SK-N-SH treated with all-trans-retinoic acid at 6 μM for 48 hours (cell line): ENCODE measurements at regions not wholly inside any gene's neighbourhood (a gene's known extent, or its start where the extent isn't known, plus 50 kb on each side); places are given as distances from the start of the nearest gene placed in this dataset.
"Not testable (repeated sequence)": the region's sequence is repeated elsewhere in the genome, so short reads cannot be mapped to it uniquely, and the experiment has no call there.

Source experiments
- ATAC-seq: fragments of 200-7000 bp; cut with Tn5 transposase; 3 replicates; pipeline ENCODE4 v1.9.1; 2020; ENCODE audit warnings: mild to moderate bottlenecking, moderate library complexity
- ARNTL ChIP-seq: fragments of 450-650 bp; formaldehyde crosslinking; IDR thresholded peaks from 2 replicates; pipeline ENCODE4 v1.5.0; 2020; ENCODE audit warnings: low read depth, mild to moderate bottlenecking, moderate library complexity, borderline replicate concordance
- BACH2 ChIP-seq: fragments of 250-450 bp; sonication (Bioruptor Pico); IDR thresholded peaks from 2 replicates; pipeline ENCODE4 v1.9.0; 2021; ENCODE audit warnings: mild to moderate bottlenecking, borderline replicate concordance
- CREB5 ChIP-seq: fragments of 250-450 bp; sonication (Bioruptor Pico); IDR thresholded peaks from 2 replicates; pipeline ENCODE4 v1.5.1; 2020; ENCODE audit warnings: low read depth, mild to moderate bottlenecking, moderate library complexity
- ESRRG ChIP-seq: fragments of 250-450 bp; sonication (Bioruptor Pico); IDR thresholded peaks from 2 replicates; pipeline ENCODE4 v1.6.1; 2021; ENCODE audit warnings: mild to moderate bottlenecking
- GLIS3 ChIP-seq: fragments of 250-450 bp; sonication (Bioruptor Pico); IDR thresholded peaks from 2 replicates; pipeline ENCODE4 v1.5.0; 2020; ENCODE audit warnings: mild to moderate bottlenecking, moderate library complexity
- ISL1 ChIP-seq: fragments of 250-450 bp; sonication (Bioruptor Pico); IDR thresholded peaks from 2 replicates; pipeline ENCODE4 v2.1.2; 2022; ENCODE audit warnings: mild to moderate bottlenecking, moderate library complexity
- OSR1 ChIP-seq: fragments of 250-450 bp; sonication (Bioruptor Pico); IDR thresholded peaks from 2 replicates; pipeline ENCODE4 v1.8.0; 2022; ENCODE audit warnings: moderate library complexity, mild to moderate bottlenecking, inconsistent platforms
- PATZ1 ChIP-seq: fragments of 250-450 bp; sonication (Bioruptor Pico); IDR thresholded peaks from 2 replicates; pipeline ENCODE4 v1.8.0; 2020; ENCODE audit warnings: mild to moderate bottlenecking, moderate library complexity, borderline replicate concordance
- POU6F1 ChIP-seq: fragments of 250-450 bp; sonication (Bioruptor Pico); IDR thresholded peaks from 2 replicates; pipeline ENCODE4 v1.8.0; 2021; ENCODE audit warnings: low read depth, mild to moderate bottlenecking, moderate library complexity, borderline replicate concordance
- PPARA ChIP-seq: fragments of 250-450 bp; sonication (Bioruptor Pico); IDR thresholded peaks from 2 replicates; pipeline ENCODE4 v1.5.0; 2020; ENCODE audit warnings: mild to moderate bottlenecking, borderline replicate concordance
- RARB ChIP-seq: fragments of 250-450 bp; sonication (Bioruptor Pico); IDR thresholded peaks from 2 replicates; pipeline ENCODE4 v1.8.0; 2021; ENCODE audit warnings: mild to moderate bottlenecking, moderate library complexity
- SNAI2 ChIP-seq: fragments of 250-450 bp; sonication (Bioruptor Pico); IDR thresholded peaks from 2 replicates; pipeline ENCODE4 v1.5.0; 2020; ENCODE audit warnings: mild to moderate bottlenecking, moderate library complexity
- TCF4 ChIP-seq: fragments of 250-450 bp; sonication (Bioruptor Pico); IDR thresholded peaks from 2 replicates; pipeline ENCODE4 v1.8.0; 2021; ENCODE audit warnings: mild to moderate bottlenecking, moderate library complexity, borderline replicate concordance
- TOX ChIP-seq: fragments of 250-450 bp; sonication (Bioruptor Pico); IDR thresholded peaks from 2 replicates; pipeline ENCODE4 v1.8.0; 2021; ENCODE audit warnings: mild to moderate bottlenecking, moderate library complexity, borderline replicate concordance
- TSHZ2 ChIP-seq: fragments of 250-450 bp; sonication (Bioruptor Pico); IDR thresholded peaks from 2 replicates; pipeline ENCODE4 v1.5.0; 2020; ENCODE audit warnings: mild to moderate bottlenecking, moderate library complexity
- ZC3H10 ChIP-seq: fragments of 250-450 bp; sonication (Bioruptor Pico); IDR thresholded peaks from 2 replicates; pipeline ENCODE4 v1.5.1; 2021; ENCODE audit warnings: mild to moderate bottlenecking, moderate library complexity
- ZFP3 ChIP-seq: fragments of 250-450 bp; sonication (Bioruptor Pico); IDR thresholded peaks from 2 replicates; pipeline ENCODE4 v1.5.0; 2020; ENCODE audit warnings: mild to moderate bottlenecking, moderate library complexity
- ZFP30 ChIP-seq: fragments of 450-650 bp; formaldehyde crosslinking; IDR thresholded peaks from 2 replicates; pipeline ENCODE4 v1.5.0; 2022; ENCODE audit warnings: mild to moderate bottlenecking, moderate library complexity
- ZNF565 ChIP-seq: fragments of 450-650 bp; formaldehyde crosslinking; conservative IDR thresholded peaks from 2 replicates; pipeline ENCODE4 v1.5.0; 2020; ENCODE audit warnings: low read depth, mild to moderate bottlenecking, moderate library complexity
- ZNF70 ChIP-seq: fragments of 450-650 bp; formaldehyde crosslinking; IDR thresholded peaks from 2 replicates; pipeline ENCODE4 v1.5.0; 2020; ENCODE audit warnings: mild to moderate bottlenecking, moderate library complexity
- ZNF8 ChIP-seq: fragments of 450-650 bp; formaldehyde crosslinking; IDR thresholded peaks from 2 replicates; pipeline ENCODE4 v1.5.0; 2020; ENCODE audit warnings: mild to moderate bottlenecking, moderate library complexity

- TF ChIP-seq ZNF565 (no peak), ZNF8 (CRISPR knock-in tag) (no peak), RARB (CRISPR knock-in tag) (no peak), ARNTL (CRISPR knock-in tag) (no peak), ZFP30 (no peak), ZC3H10 (no peak), TOX (CRISPR knock-in tag) (no peak), CREB5 (CRISPR knock-in tag) (no peak), ZFP3 (no peak), TCF4 (no peak), POU6F1 (CRISPR knock-in tag) (no peak)
These were observed 308.5 kb upstream of the MAGI2 start (continued) for GRCh38 chr7:79761876-79762429.

- not testable (repeated sequence) for ATAC-seq
These were observed 297.5 kb upstream of the MAGI2 start for GRCh38 chr7:79750941-79751340.

- no peak for ATAC-seq
- TF ChIP-seq ZNF70 (no peak), TCF4 (no peak), ISL1 (CRISPR knock-in tag) (no peak), GLIS3 (CRISPR knock-in tag) (no peak), RARB (CRISPR knock-in tag) (no peak), ZNF565 (no peak), ARNTL (CRISPR knock-in tag) (no peak), PATZ1 (CRISPR knock-in tag) (no peak), PPARA (no peak), OSR1 (CRISPR knock-in tag) (no peak), ZC3H10 (no peak), CREB5 (CRISPR knock-in tag) (no peak), BACH2 (CRISPR knock-in tag) (no peak), SNAI2 (no peak), ESRRG (CRISPR knock-in tag) (no peak), TSHZ2 (no peak), POU6F1 (CRISPR knock-in tag) (no peak), TOX (CRISPR knock-in tag) (no peak)
These were observed 296.4 kb upstream of the MAGI2 start for GRCh38 chr7:79749856-79750255.
